Prostate gland (tissue), 2 donors: ENCODE measurements at regions not wholly inside any gene's neighbourhood (a gene's known extent, or its start where the extent isn't known, plus 50 kb on each side); places are given as distances from the start of the nearest gene placed in this dataset.

Experiments used
- POLR2A ChIP-seq: fragments of 450-650 bp; IDR thresholded peaks from one replicate; pipeline ENCODE4 v1.6.1; 2016; ENCODE audit warnings: antibody characterized with exemption, mild to moderate bottlenecking
- POLR2AphosphoS5 ChIP-seq: sonication (generic); formaldehyde crosslinking; IDR thresholded peaks from one replicate; pipeline ENCODE4 v1.6.1; 2017; ENCODE audit warnings: antibody characterized with exemption
- TF ChIP-seq, protein P1 (sequence below), 4 experiments: fragments of 200-600 bp in 2 of 4; fragments of 450-650 bp in 2 of 4; sonication (generic) in 2 of 4; IDR thresholded peaks; 1 replicate in 3 of 4; 2 replicates in 1 of 4; pipeline ENCODE4 v1.5.1; 2016 to 2019; ENCODE audit warnings: antibody characterized with exemption in 4 of 4, mild to moderate bottlenecking in 2 of 4, moderate library complexity in 2 of 4

DNA sequence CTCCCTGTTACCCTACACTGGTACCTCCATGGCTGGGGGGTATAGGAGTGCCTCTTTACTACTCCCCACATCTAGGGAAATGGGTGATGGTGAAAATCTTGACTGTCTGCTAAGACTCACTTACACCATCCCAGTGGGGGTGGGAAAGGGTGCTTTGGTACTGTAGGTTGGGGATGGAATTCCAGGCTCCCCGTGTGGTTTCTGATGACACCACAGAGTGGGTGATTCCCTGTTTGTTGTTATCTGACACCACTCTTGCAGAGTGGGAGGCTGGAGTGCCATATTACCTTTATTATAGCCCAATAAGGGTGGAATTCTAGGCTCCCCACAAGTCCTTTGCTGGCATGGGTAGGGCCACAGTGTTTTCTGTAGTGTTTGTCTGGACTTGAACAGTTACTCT is 264.6 kb upstream of the MAN1A1 start:
- TF ChIP-seq POLR2A: no peak
- TF ChIP-seq, protein P1, sequence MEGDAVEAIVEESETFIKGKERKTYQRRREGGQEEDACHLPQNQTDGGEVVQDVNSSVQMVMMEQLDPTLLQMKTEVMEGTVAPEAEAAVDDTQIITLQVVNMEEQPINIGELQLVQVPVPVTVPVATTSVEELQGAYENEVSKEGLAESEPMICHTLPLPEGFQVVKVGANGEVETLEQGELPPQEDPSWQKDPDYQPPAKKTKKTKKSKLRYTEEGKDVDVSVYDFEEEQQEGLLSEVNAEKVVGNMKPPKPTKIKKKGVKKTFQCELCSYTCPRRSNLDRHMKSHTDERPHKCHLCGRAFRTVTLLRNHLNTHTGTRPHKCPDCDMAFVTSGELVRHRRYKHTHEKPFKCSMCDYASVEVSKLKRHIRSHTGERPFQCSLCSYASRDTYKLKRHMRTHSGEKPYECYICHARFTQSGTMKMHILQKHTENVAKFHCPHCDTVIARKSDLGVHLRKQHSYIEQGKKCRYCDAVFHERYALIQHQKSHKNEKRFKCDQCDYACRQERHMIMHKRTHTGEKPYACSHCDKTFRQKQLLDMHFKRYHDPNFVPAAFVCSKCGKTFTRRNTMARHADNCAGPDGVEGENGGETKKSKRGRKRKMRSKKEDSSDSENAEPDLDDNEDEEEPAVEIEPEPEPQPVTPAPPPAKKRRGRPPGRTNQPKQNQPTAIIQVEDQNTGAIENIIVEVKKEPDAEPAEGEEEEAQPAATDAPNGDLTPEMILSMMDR (IDR thresholded peaks at IDR 0.05): no peak
- no peak for TF ChIP-seq POLR2AphosphoS5
